DND-41 (cell line): ENCODE measurements at regions not wholly inside any gene's neighbourhood (a gene's known extent, or its start where the extent isn't known, plus 50 kb on each side); places are given as distances from the start of the nearest gene placed in this dataset.

Source experiments
- ATAC-seq: fragments of 200-7000 bp; cut with Tn5 transposase; 3 replicates; pipeline ENCODE4 v1.9.1; 2021; ENCODE audit warnings: low read depth; ENCODE audit not compliant: insufficient read depth
- DNase-seq: peaks from one replicate; pipeline ENCODE4 v3.0.0-alpha.2; 2020
- H2AFZ ChIP-seq: 2 replicates; pipeline ENCODE4 v1.6.0; 2012; ENCODE audit warnings: low read depth, low read length
- H3K27ac ChIP-seq: 2 replicates; pipeline ENCODE4 v1.5.1; 2012; ENCODE audit warnings: low read length, inconsistent platforms
- H3K27me3 ChIP-seq: fragments of 200-600 bp; sonication (generic); 2 replicates; pipeline ENCODE4 v1.6.0; 2012; ENCODE audit warnings: low read length, mild to moderate bottlenecking, inconsistent platforms; ENCODE audit not compliant: insufficient read depth, poor library complexity
- H3K36me3 ChIP-seq: 2 replicates; pipeline ENCODE4 v1.5.1; 2012; ENCODE audit warnings: low read length, inconsistent platforms; ENCODE audit not compliant: insufficient read depth
- H3K4me1 ChIP-seq: 2 replicates; pipeline ENCODE4 v1.5.1; 2012; ENCODE audit warnings: mild to moderate bottlenecking, low read length; ENCODE audit not compliant: insufficient read depth
- H3K4me2 ChIP-seq: 2 replicates; pipeline ENCODE4 v1.6.0; 2012; ENCODE audit warnings: mild to moderate bottlenecking, moderate library complexity, low read length, inconsistent platforms; ENCODE audit not compliant: insufficient read depth
- H3K4me3 ChIP-seq, 2 experiments: fragments of 200-600 bp in 1 of 2; shearing (Covaris generic) in 1 of 2; 2 replicates each; pipeline ENCODE4 v1.5.1; 2012 to 2016; ENCODE audit warnings: inconsistent platforms in 2 of 2, low read length in 2 of 2, mild to moderate bottlenecking in 2 of 2, low read depth in 1 of 2, moderate library complexity in 1 of 2
- H3K79me2 ChIP-seq: 2 replicates; pipeline ENCODE4 v1.6.0; 2012; ENCODE audit warnings: low read length, inconsistent platforms; ENCODE audit not compliant: insufficient read depth
- H3K9ac ChIP-seq: 2 replicates; pipeline ENCODE4 v1.6.0; 2012; ENCODE audit warnings: low read depth, mild to moderate bottlenecking, inconsistent platforms, low read length, moderate library complexity
- H3K9me3 ChIP-seq: 2 replicates; pipeline ENCODE4 v1.5.1; 2012; ENCODE audit warnings: low read length, moderate library complexity, mild to moderate bottlenecking, inconsistent platforms; ENCODE audit not compliant: insufficient read depth, severe bottlenecking
- H4K20me1 ChIP-seq: 2 replicates; pipeline ENCODE4 v1.6.0; 2012; ENCODE audit warnings: low read length; ENCODE audit not compliant: insufficient read depth
- CTCF ChIP-seq: IDR thresholded peaks from 2 replicates; pipeline ENCODE4 v1.5.1; 2012; ENCODE audit warnings: borderline replicate concordance, low read length, moderate library complexity, mild to moderate bottlenecking; ENCODE audit not compliant: poor library complexity, severe bottlenecking; ENCODE audit errors: extremely low read depth
- EZH2 ChIP-seq: IDR thresholded peaks from 3 replicates; pipeline ENCODE4 v1.6.1; 2012; ENCODE audit warnings: borderline replicate concordance, low read depth, mild to moderate bottlenecking, moderate library complexity, low read length, inconsistent platforms; ENCODE audit not compliant: severe bottlenecking

GRCh38 chr9:86867804-86868313 lies 79.4 kb downstream of the GAS1 start:
- peak; percentile 5 for DNase-seq
- Histone ChIP-seq H3K79me2 (no peaks in the 10 kb centered on the region), H3K9me3 (no peaks in the 10 kb centered on the region)

GRCh38 chr9:86865952-86866351 lies 81.4 kb downstream of the GAS1 start:
- Histone ChIP-seq H3K4me1 (no peaks in the 10 kb centered on the region), H3K4me2 (no peak overlapping the region), H3K27ac (no peak overlapping the region), H2AFZ (no peak overlapping the region), H3K36me3 (no peaks in the 10 kb centered on the region), H3K9me3 (no peaks in the 10 kb centered on the region), H3K9ac (no peak overlapping the region), H4K20me1 (no peaks in the 10 kb centered on the region), H3K27me3 (no peaks in the 10 kb centered on the region), H3K79me2 (no peaks in the 10 kb centered on the region), H3K4me3 (no peak overlapping the region)
- no peak for TF ChIP-seq CTCF
- TF ChIP-seq EZH2: no peak
- ATAC-seq (no peak), DNase-seq (no peak)

More at GRCh38 chr9:86867804-86868313, 79.4 kb downstream of the GAS1 start:
- Histone ChIP-seq H2AFZ (no peak overlapping the region), H3K4me1 (no peaks in the 10 kb centered on the region), H3K36me3 (no peaks in the 10 kb centered on the region), H4K20me1 (no peaks in the 10 kb centered on the region), H3K27ac (no peak overlapping the region), H3K4me3 (no peak overlapping the region), H3K4me2 (no peak overlapping the region), H3K9ac (no peak overlapping the region), H3K27me3 (no peaks in the 10 kb centered on the region)
- no peak for TF ChIP-seq EZH2
- ATAC-seq: no peak

GRCh38 chr9:86860006-86860405 lies 87.3 kb downstream of the GAS1 start:
- no peaks in the 10 kb centered on the region for H4K20me1 ChIP-seq
- H2AFZ ChIP-seq: no peak overlapping the region
- H3K9ac ChIP-seq: no peak overlapping the region
- no peak overlapping the region for H3K27ac ChIP-seq
- no peak overlapping the region for H3K4me3 ChIP-seq
- H3K4me2 ChIP-seq: no peak overlapping the region
- H3K9me3 ChIP-seq: no peaks in the 10 kb centered on the region
- H3K79me2 ChIP-seq: no peaks in the 10 kb centered on the region
- no peaks in the 10 kb centered on the region for H3K27me3 ChIP-seq
- H3K4me1 ChIP-seq: no peaks in the 10 kb centered on the region
- DNase-seq (no peak), ATAC-seq (no peak)
- TF ChIP-seq EZH2: no peak
- no peak for TF ChIP-seq CTCF
- H3K36me3 ChIP-seq: no peaks in the 10 kb centered on the region

- Histone ChIP-seq H3K79me2 (no peaks in the 10 kb centered on the region), H4K20me1 (no peaks in the 10 kb centered on the region), H3K9me3 (no peaks in the 10 kb centered on the region), H2AFZ (no peak overlapping the region), H3K4me3 (no peak overlapping the region), H3K27ac (no peak overlapping the region), H3K36me3 (no peaks in the 10 kb centered on the region), H3K4me2 (no peak overlapping the region), H3K27me3 (no peaks in the 10 kb centered on the region), H3K9ac (no peak overlapping the region), H3K4me1 (no peaks in the 10 kb centered on the region)
- no peak for ATAC-seq
- no peak for DNase-seq
- TF ChIP-seq CTCF: no peak
- no peak for TF ChIP-seq EZH2
These were observed 88.2 kb downstream of the GAS1 start for GRCh38 chr9:86859056-86859455.
